GM12892 (cell line): ENCODE measurements at regions not wholly inside any gene's neighbourhood (a gene's known extent, or its start where the extent isn't known, plus 50 kb on each side); places are given as distances from the start of the nearest gene placed in this dataset.

Experiments
- DNase-seq: peaks from one replicate; pipeline ENCODE4 v3.0.0; 2011; ENCODE audit not compliant: insufficient read length
- FAIRE-seq: peaks from 2 replicates; lab custom pipeline; 2011; peaks lifted over from hg19 to GRCh38; lab: Jason Lieb, UNC
- POLR2A ChIP-seq: IDR thresholded peaks from 2 replicates; pipeline ENCODE4 v1.6.1; 2011; ENCODE audit warnings: low read depth, low read length, control low read depth
- POLR2AphosphoS5 ChIP-seq: IDR thresholded peaks from 2 replicates; pipeline ENCODE4 v1.6.1; 2011; ENCODE audit warnings: low read depth, low read length, control low read depth
- TAF1 ChIP-seq: IDR thresholded peaks from 2 replicates; pipeline ENCODE4 v1.6.1; 2011; ENCODE audit warnings: low read depth, mild to moderate bottlenecking, control low read depth, low read length, borderline replicate concordance

GRCh38 chr18:41140506-41140905 is 814.5 kb upstream of the PIK3C3 start:
- FAIRE-seq (no peak), DNase-seq (no peak)
- no peak for TF ChIP-seq TAF1
- TF ChIP-seq POLR2AphosphoS5 = no peak
- TF ChIP-seq POLR2A = no peak

GRCh38 chr18:41135146-41135545 is 819.9 kb upstream of the PIK3C3 start:
- FAIRE-seq (no peak), DNase-seq (no peak)
- TF ChIP-seq TAF1 (no peak), POLR2AphosphoS5 (no peak), POLR2A (no peak)

- FAIRE-seq (no peak), DNase-seq (no peak)
- TF ChIP-seq POLR2A (no peak), TAF1 (no peak), POLR2AphosphoS5 (no peak)
Measured at GRCh38 chr18:41134426-41134825, 820.6 kb upstream of the PIK3C3 start.

GRCh38 chr18:41131050-41131449 is 824.0 kb upstream of the PIK3C3 start:
- TF ChIP-seq POLR2A (no peak), TAF1 (no peak), POLR2AphosphoS5 (no peak)
- DNase-seq = no peak
- FAIRE-seq = no peak

GRCh38 chr18:41128545-41128944 is 826.5 kb upstream of the PIK3C3 start:
- TF ChIP-seq TAF1 = no peak
- no peak for TF ChIP-seq POLR2A
- no peak for TF ChIP-seq POLR2AphosphoS5
- FAIRE-seq = no peak
- no peak for DNase-seq

GRCh38 chr18:41128126-41128525 is 826.9 kb upstream of the PIK3C3 start:
- no peak for TF ChIP-seq TAF1
- TF ChIP-seq POLR2A = no peak
- no peak for TF ChIP-seq POLR2AphosphoS5
- FAIRE-seq (no peak), DNase-seq (no peak)

GRCh38 chr18:41126541-41127235 is 828.3 kb upstream of the PIK3C3 start:
- TF ChIP-seq POLR2A (no peak), POLR2AphosphoS5 (no peak), TAF1 (no peak)
- FAIRE-seq = no peak

GRCh38 chr18:41121116-41121826 is 833.8 kb upstream of the PIK3C3 start:
- no peak for FAIRE-seq
- DNase-seq = no peak
- TF ChIP-seq POLR2A = no peak
- no peak for TF ChIP-seq POLR2AphosphoS5
- TF ChIP-seq TAF1 = no peak

More at GRCh38 chr18:41126541-41127235, 828.3 kb upstream of the PIK3C3 start:
- DNase-seq = no peak

GRCh38 chr18:41119031-41119430 is 836.0 kb upstream of the PIK3C3 start:
- FAIRE-seq (no peak), DNase-seq (no peak)
- no peak for TF ChIP-seq POLR2AphosphoS5
- no peak for TF ChIP-seq POLR2A
- no peak for TF ChIP-seq TAF1

GRCh38 chr18:41113885-41114482 is 841.0 kb upstream of the PIK3C3 start:
- no peak for FAIRE-seq
- TF ChIP-seq TAF1 (no peak), POLR2A (no peak), POLR2AphosphoS5 (no peak)
- no peak for DNase-seq

- FAIRE-seq (no peak), DNase-seq (no peak)
- TF ChIP-seq TAF1 (no peak), POLR2A (no peak)
Measured at GRCh38 chr18:41099451-41099850, 855.6 kb upstream of the PIK3C3 start.
